ENCODE measurements at regions not wholly inside any gene's neighbourhood (a gene's known extent, or its start where the extent isn't known, plus 50 kb on each side); places are given as distances from the start of the nearest gene placed in this dataset.

- no peak for TF ChIP-seq POLR2AphosphoS5 (IDR thresholded peaks at IDR 0.05)
- TF ChIP-seq CTCF (IDR thresholded peaks at IDR 0.05), result no peak
- no peak for TF ChIP-seq POLR2A (IDR thresholded peaks at IDR 0.05)
These were observed 177.7 kb upstream of the PRSS1 start for GRCh38 chr7:142571581-142571980.

Measured in breast epithelium (tissue), 3 donors.